ENCODE measurements at regions not wholly inside any gene's neighbourhood (a gene's known extent, or its start where the extent isn't known, plus 50 kb on each side); places are given as distances from the start of the nearest gene placed in this dataset.

- TF ChIP-seq POLR2A (IDR thresholded peaks at IDR 0.05; ENCODE audit: low read depth, low read length), result no peak
- no peak for TF ChIP-seq TAF1 (IDR thresholded peaks at IDR 0.05; ENCODE audit: borderline replicate concordance, low read depth, low read length)
Measured at GRCh38 chr3:177299250-177299649, 102.0 kb upstream of the TBL1XR1 start.
